ENCODE measurements at regions not wholly inside any gene's neighbourhood (a gene's known extent, or its start where the extent isn't known, plus 50 kb on each side); places are given as distances from the start of the nearest gene placed in this dataset.

DNA sequence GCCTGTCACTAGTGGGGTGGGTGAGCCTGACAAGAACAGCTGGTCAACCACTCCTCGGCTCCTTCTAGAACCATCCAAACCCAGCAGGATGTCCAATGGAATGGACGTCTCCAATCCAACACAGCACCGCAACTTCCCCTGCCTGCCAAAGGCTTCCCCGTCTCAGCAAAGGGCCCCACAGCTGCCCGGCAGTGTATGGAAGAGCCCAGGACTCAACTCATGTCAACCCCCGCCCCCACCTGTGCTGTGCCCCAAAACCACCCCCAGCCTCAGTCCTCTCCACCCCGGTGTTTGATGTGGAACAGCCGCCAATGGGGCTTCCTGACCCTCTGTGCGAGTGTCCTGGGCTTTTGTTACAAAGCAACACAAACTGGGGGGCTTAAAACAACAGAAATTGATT is 223.8 kb downstream of the CTTN start:
- TF ChIP-seq, protein P1, sequence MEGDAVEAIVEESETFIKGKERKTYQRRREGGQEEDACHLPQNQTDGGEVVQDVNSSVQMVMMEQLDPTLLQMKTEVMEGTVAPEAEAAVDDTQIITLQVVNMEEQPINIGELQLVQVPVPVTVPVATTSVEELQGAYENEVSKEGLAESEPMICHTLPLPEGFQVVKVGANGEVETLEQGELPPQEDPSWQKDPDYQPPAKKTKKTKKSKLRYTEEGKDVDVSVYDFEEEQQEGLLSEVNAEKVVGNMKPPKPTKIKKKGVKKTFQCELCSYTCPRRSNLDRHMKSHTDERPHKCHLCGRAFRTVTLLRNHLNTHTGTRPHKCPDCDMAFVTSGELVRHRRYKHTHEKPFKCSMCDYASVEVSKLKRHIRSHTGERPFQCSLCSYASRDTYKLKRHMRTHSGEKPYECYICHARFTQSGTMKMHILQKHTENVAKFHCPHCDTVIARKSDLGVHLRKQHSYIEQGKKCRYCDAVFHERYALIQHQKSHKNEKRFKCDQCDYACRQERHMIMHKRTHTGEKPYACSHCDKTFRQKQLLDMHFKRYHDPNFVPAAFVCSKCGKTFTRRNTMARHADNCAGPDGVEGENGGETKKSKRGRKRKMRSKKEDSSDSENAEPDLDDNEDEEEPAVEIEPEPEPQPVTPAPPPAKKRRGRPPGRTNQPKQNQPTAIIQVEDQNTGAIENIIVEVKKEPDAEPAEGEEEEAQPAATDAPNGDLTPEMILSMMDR (IDR thresholded peaks at IDR 0.05) = no peak
- TF ChIP-seq ZFX (IDR thresholded peaks at IDR 0.05; ENCODE audit: borderline replicate concordance) = no peak
